Inflammatory macrophage treated with lipopolysaccharide for 4 hours (primary cell): ENCODE measurements at regions not wholly inside any gene's neighbourhood (a gene's known extent, or its start where the extent isn't known, plus 50 kb on each side); places are given as distances from the start of the nearest gene placed in this dataset.
"Not testable (repeated sequence)": the region's sequence is repeated elsewhere in the genome, so short reads cannot be mapped to it uniquely, and the experiment has no call there.

ENCODE experiments used
- DNase-seq: peaks from one replicate; pipeline ENCODE4 v3.0.0-alpha.2; 2020

DNA sequence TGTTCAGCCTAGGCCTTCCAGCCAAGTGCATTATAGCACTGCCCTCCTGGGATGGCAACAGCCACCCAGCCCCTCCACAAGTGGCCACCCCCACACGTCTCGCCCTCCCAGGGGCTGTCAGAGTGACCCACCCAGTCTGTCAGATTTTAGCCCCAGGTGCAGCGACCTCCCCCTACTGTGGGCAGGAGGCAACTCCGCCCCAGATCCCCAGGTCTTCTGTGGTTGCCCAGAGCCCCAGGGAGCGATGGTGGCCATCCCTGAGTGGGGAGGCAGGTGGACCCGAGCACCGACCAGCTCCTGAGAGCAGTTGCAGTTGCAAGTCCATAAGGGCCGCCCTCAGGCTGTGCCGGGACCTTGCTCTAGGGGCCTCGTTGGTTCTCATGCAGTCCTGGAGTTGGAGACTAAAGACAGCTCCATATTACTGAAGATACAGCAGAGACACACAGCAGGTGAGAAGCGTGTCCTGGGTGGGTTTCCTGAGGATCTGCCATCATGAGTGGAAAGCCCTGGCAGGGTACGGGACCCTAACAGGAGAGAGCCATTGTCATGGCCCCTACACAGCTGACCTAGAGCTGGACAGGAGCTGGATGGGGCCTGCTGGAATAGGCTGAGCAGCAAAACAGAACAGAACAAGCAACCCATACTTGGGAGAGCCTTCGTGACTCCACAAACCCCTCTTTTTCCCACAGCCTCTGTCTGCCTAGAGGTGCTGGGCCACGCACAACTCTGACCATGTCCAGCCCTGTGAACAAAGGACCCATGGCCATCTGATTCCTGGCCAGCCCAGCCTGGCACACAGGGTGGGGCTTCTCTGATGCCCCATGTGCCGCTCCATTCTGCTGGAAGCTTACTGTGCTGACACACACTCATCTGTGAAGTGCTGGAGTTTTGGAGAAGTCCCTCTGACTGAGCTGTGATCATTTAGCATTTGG lies 110.3 kb upstream of the ALDH1A3 start:
- DNase-seq: no peak

DNA sequence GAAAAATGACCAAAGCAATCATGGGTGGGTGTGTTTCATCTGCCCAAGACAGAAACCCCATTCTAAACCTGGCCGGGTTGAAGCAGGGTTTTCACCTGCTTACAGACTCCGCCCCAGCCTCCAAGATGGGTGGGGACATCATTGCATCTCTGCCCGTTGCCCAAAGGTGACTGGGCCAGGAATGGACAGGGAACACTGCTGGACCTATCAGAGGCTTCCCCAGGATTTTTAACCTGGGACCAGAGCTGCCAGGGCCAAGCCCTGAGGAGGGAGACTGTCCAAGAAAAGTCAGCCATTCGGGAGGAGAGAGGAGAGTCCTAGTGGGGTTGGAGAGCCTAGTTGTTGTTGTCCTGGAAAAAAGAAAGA lies 109.7 kb upstream of the ALDH1A3 start:
- DNase-seq: no peak

DNA sequence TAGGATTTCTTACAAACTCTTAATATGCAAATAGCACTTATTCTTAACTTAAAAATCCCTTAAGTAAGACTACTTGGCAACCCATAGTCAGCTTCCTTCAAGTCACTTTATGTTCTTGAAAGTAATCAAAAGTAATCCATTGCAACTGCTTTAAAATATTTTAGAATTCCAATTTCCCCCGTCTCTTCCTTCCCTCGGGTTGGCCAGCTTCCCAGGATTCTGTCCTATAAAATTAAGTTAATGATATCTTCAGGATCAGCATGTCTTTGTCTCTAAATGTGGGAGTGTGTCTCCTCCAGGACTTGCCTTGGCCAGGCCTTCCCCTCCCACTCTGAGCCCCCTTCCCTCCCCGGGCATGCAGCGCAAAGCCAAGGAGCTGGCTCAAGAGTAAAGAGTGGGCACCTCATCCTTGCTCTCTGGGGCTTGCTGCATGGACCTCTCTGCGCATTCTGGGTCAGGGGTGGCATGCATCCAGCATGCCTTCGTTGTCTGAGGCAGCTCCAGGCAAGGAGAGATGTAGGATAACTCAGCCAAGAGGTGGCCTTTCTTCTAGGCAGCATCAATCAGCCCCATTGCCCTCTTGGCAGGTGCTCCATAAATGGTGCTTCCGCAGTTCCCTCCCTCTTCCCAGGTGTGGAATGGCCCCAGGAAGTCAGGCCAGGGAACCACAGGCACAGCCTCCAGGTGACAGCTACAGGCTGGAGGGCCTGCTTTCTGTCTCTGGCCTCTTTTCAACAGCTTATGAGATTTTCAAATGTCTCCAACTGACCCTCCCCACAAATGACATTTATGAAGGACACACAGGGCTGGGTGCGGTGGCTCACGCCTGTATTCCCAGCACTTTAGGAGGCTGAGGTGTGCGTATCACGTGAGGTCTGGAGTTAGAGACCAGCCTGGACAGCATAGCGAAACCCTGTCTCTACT lies 108.7 kb upstream of the ALDH1A3 start:
- DNase-seq: no peak

DNA sequence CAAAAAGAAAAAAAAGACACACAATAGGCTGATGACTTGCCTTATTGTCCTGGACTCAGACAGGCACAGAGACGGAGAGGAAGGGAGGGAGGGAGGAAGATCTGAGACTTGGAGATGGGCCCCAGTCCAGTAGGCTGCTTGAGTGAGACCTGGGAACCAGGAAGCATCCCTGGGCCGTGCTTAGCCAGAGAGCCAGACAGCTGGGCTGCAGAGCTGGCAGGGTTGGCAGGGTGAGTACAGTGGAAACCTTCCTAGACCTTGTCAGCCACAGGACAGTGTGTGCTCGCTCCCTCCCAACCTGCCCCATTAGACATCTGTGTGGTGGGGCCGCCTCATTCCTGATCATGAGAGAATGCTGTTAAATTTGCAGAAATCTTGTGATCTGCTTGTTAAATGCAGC lies 107.9 kb upstream of the ALDH1A3 start:
- DNase-seq: no peak

DNA sequence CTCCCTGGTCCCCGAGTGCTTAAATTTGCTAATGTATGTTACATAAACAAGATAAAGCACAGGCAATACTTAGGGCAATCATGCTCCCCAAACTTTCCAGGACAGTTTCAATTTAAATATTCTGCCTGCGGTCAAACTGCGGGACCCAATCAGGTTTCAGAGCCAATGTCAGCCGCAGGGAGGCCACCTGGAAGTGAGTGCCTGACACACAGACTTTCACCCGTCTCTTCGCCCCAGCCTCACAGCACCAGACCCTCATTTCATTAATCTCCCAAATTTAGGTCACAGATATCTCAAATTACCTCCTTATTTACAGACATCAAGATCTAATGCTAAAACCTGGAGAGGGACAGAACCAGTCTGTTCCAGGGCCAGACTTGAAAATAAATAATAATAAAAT lies 107.2 kb upstream of the ALDH1A3 start:
- no peak for DNase-seq

DNA sequence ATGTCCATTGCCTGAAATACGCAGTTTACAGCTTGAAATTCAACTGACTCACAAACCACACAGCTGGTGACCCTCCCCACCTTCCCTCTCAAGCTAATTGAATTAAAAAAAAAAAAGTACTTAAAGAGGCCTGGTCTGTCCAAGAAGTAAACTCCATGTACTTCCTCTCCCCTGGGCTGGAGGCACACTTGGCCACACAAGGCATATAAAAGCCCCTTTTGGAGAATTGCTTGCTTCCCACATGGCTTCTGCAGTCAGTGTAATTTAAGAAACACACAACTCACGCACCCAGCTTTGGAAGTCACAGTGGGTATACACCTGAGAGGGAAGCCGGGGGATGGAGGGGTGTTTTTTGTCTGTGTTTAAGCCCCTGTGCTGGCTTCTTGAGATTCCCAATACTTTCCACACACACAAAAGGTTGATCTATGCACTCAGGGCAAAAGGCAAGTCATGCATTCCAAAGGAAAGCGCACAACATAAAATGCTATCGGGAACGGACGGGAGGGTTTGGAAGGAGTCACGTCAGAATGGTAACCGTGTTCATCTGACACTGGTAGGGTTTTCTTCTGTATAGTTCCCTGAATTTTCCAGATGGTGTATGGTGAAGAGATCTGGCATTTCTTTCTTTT lies 106.6 kb upstream of the ALDH1A3 start:
- DNase-seq: no peak

DNA sequence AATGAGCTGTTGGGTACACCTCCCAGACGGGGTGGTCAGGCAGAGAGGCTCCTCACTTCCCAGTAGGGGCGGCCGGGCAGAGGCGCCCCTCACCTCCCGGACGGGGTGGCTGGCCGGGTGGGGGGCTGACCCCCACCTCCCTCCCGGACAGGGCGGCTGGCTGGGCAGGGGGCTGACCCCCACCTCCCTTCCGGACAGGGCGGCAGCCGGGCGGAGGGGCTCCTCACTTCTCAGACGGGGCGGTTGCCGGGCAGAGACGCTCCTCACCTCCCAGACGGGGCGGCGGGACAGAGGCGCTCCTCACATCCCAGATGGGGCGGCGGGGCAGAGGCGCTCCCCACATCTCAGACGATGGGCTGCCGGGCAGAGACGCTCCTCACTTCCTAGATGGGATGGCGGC lies 105.6 kb upstream of the ALDH1A3 start:
- not testable (repeated sequence) for DNase-seq

DNA sequence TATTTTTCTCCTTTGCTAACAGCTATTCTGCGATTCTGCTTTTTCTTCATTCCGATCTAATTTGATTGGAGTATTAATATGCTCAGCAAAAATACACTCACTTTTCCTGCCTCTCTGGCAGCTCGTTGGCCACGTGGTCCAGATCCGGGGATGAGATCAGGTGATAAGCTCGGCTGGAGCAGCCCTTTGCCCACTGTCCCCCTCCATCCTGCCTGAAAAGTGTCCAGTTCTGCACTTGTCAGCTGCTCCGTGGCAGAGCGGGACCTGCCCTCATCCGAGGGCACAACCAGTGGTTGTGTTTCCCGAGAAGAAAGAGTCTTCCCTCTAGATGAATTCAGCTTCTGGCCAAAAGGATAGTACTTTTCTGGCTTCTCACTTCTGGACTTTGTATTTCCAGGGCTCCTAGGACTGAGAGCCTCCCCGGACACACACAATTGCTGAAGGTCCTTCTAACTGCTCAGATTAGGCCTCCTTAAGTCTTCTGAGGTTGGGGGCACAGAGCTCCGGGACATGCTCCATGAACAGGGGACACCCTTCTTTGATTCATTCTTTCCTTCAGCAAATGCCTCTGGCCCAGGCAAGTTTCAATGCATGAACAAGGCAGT lies 103.9 kb upstream of the ALDH1A3 start:
- DNase-seq: no peak

DNA sequence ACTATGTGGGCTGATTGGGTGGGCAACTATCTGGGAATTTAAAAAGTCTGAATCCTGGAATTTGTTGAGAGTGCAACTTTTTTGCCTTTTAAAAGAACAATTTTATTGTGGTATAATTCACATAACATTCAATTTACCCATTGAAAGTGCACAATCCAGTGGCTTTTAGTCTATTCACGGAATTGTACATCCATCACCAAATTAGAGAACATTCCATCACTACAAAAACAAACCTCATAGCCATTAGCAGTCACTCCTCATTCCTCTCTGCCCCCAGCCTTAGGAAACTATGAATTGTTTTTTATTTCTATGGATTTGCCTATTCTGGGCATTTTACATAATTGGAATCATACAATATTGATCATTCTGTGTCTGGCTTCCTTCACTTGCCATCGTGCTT lies 101.8 kb upstream of the ALDH1A3 start:
- no peak for DNase-seq

DNA sequence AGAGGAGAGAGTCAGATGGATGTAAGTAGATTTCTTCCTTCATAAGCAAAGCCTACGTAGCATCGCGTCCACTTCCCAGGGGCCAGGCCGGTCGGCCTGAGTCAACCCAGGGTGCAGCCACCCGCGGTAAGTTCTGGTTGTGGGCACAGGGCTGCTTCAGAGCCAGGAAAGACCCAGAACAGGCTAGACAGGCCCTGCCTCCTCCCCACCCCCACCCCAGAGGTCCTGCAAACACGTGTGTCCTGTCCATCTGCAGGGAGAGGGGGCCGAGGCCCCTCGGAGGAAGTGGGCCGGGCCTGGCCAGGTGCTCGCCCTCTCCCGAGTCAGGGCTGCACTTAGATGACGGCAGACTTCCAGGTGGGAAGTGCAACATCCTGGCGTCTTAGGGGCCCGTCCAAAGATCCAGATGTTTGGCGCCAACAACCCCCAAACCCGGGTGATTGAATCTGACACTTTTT lies 100.8 kb upstream of the ALDH1A3 start:
- no peak for DNase-seq

DNA sequence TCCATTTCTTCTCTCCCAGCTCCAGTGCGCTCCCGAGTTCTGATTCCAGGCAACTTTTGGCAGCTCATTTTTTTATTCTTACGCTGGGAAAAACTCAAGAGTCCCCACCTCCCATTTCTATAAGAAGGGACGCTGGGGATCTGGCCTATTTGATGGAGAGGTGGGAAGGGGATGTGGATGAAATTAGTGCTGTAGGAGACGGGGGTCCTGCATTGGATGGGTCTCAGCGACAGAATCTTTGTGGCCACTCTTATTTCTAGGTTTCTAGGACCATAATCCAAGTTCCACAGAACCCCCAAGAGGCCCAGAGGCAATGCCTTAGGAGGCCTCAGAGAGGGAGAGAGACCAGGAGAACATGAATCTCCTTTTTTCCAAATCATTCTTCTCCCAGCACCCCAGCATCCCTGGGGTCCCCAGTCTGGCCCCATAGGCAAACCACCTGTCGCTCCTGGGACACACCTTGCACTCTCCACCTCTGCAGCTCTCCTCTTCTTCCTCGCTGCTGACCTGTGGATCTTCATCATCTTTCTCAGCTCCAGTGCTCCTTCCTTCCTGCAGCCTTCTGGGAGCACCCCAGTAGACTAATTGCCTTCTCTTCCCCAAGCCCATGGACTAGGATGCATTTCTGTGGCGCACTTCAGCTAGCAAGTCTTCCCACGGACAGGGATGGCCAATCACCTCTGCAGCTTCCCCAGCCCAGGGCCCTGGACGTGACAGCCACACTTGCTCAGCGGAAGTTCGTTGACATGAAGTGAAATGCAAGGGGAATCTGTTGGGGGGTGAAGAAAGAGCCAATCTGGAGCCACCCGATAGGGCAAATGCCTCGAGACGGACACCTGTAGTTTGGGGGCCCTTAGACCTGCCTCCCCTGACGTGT lies 100.1 kb upstream of the ALDH1A3 start:
- no peak for DNase-seq

DNA sequence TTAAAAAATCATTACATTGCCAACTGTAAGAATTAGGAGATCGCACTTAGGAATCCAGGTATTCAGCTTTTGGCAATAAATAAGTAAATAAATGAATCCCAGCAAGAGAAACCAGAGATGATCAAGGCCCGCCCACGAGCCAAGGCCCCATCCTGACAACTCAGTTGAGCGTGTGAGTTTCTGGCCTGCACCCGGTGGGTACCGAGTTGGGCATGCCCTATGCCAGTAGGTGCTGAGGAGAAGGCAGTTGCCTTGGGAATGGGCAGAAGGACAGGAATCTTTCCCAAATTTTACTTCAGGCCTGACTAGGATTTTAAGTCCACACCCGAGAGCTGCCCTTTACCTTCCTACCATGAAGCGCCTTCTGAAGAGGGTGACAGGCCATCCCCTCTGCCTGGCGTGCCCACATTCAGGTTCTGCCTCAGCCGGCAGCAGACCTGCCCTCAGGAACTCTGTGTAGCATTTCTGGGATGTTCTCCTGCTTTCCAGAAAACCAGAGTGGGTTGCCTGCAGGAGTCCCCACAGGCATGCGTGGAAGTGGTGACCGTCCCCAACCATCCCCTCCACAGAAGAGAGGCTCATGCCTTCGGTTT lies 99.3 kb upstream of the ALDH1A3 start:
- DNase-seq: no peak

DNA sequence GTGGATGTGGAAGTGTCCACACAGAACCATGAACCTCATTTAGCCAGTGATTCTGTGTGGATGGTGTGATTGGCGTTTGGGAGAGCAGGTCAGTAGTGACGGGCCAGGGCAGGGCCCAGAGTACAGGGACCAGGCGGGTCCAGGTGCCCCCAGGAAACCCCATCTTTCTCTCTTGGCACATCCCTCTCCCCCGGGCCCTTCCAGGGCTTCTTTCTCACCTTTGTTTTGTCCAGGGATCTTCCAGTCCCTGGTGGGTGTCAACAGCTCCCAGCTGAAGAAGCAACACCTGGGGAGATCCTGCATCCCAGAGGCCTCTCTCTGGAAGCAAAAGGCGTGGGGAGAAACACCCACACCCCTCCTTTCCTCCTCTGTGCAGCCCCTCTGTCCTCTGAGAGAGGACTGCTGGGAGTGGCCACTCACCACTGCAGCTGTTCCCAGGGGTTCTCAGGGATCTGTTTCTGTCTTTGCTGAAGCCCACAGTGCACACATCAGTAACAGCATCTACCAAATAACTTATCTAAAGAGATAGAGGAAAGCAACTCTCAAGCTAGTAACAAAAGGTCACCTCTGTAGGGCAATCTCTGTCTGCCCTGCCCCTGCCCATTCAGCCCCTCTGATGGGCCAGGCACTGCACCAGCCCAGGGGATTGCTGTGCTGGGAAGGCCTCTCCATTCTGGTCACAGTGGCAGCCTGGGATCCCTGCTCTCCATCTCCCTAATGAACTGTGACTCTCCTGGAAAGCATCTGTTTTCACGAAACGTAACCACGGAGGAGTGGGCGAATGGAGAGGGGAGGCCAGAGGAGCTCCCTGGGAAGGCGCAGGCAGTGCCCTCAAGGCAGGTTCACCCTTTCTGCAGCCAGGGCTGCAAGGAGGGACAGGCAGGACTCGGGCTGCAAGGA lies 98.3 kb upstream of the ALDH1A3 start:
- no peak for DNase-seq

DNA sequence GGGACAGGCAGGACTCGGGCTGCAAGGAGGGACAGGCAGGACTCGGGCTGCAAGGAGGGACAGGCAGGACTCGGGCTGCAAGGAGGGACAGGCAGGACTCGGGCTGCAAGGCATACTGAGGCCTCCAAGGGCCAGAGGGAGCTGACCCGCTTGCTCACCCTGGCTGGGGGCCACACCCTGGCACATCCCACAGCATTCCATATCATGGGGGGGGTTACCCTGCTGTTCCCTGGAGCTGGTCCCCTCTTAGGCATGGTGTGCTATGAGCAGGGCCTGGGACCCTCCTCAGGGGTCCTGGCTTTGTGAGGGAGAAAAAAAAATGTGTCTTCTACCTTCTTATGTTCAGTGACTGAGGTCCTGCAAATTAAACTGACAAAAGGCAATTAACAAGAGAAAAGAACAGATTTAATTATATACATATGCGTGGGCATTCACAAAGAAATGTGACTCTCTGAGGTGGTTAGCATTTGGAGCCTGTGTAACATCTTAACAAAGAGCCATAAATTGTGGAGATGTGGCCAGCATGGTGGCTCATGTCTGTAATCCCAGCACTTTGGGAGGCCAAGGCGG lies 97.6 kb upstream of the ALDH1A3 start:
- DNase-seq: no peak

DNA sequence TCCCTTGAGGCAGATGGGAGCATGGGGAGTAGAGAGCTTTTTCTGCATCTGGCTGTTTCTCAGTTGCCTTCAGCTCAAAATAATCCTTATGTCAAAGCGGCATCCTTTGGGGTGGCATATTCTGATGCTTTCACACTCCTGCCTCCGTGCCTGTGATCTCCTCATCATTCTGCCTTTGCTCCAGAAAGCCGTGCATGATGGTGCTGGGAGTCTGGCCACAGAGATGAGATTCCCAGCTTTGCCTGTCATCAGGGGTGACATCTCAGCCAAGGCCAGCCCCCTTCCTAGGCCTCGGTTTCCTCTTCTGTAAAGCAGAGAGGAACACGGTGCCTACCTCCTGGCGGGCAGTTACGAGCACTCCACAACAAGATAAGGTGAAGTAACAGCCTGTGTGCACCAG lies 96.3 kb upstream of the ALDH1A3 start:
- no peak for DNase-seq

DNA sequence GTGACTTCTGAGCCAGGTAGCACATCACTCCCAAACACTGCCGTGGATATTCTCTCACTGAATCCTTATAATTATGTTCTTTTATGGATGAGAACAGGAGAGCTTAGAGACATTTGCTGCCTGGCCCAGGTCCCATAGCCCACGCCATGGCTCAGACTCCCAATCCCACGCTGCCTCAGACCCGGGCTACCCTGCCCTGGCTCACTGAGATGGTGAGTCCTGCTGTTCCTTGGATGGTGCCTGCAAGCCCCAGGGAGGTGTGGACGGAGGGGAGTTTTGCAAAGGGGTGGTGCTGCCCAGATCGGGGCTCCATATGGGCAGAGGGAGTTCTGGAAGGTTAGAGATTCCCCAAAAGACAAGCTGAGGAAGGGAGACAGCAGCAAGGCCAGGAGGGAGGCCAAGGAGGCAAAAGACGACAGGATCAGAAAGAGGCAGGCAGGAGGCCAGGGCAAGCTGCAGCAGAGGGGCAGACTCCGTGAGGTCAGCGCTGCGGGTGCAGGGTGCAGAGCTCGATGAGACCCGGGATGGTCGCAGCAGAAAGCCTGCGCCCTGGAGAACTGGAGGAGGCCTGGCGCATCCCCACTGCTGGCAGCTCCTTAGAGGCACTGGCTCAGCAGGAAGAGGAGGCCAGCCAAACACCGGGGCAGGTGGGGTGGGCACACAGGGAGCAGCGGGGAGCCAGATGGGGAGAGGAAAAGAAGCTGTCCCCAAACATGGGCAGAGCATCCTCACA lies 95.7 kb upstream of the ALDH1A3 start:
- DNase-seq: no peak

DNA sequence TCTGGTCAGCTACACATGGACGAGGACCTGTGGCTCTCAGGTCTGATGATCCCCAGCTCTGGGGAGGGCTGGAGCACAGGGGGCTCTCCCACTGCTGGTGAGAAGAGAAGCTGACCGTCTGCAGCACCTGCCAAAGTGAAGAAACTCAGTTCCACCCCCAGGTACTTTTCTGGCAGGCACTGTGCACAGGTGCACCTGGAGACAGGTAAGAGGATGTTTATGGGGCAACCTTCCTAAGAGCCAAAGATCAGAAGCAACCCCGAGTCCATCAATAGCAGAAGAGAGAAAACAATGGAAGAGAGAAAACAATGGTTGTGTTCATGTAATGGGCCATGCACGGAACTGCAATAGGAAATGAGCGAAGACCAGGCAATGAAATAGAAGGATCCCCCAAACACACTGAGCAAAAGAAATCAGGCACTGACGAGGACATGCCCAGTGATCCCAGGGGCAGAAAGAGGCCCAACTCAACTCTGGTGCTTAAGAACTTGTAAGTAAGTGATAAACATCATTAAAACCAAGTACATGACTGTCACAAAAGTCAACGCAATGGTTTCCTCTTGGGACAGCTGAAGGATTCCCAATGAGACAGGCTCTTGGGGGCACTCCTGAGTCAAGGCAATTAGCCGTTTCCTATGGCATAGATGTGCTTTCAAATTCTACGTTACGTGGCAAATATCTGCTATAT lies 95.0 kb upstream of the ALDH1A3 start:
- no peak for DNase-seq
